ENCODE measurements at regions not wholly inside any gene's neighbourhood (a gene's known extent, or its start where the extent isn't known, plus 50 kb on each side); places are given as distances from the start of the nearest gene placed in this dataset.

DNA sequence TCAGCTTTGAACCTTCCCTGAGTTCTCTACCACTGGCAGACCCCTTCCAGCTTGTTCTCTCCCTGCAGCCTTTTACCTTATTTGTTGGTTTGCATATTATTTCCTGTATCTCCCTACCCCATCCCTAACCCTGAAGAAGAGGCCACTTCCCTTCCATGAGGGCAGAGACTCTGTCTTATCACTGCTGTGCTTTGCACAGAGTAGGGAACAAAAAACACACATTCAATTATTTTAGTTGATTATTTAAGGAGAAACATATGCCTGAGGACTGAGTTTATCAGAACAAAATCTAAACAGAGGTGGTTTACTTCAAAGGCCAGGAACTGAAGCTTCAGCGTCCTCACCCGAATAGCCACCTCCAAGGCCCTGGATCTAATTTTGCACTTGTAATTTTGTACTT, 111.7 kb upstream of the RFLNA start:
- no peak overlapping the region for H3K4me3 ChIP-seq (ENCODE audit: low read depth, low read length)
- no peak for DNase-seq (ENCODE audit: low read depth)
- TF ChIP-seq POLR2A (IDR thresholded peaks at IDR 0.05; ENCODE audit: extremely low read depth, insufficient read length) (no peak), MAX (IDR thresholded peaks at IDR 0.05; ENCODE audit: low read depth, low read length) (no peak), MYC (IDR thresholded peaks at IDR 0.05; ENCODE audit: low read depth, low read length) (no peak)
- TF ChIP-seq, protein P1, sequence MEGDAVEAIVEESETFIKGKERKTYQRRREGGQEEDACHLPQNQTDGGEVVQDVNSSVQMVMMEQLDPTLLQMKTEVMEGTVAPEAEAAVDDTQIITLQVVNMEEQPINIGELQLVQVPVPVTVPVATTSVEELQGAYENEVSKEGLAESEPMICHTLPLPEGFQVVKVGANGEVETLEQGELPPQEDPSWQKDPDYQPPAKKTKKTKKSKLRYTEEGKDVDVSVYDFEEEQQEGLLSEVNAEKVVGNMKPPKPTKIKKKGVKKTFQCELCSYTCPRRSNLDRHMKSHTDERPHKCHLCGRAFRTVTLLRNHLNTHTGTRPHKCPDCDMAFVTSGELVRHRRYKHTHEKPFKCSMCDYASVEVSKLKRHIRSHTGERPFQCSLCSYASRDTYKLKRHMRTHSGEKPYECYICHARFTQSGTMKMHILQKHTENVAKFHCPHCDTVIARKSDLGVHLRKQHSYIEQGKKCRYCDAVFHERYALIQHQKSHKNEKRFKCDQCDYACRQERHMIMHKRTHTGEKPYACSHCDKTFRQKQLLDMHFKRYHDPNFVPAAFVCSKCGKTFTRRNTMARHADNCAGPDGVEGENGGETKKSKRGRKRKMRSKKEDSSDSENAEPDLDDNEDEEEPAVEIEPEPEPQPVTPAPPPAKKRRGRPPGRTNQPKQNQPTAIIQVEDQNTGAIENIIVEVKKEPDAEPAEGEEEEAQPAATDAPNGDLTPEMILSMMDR (IDR thresholded peaks at IDR 0.05; ENCODE audit: low read depth, low read length): no peak

GRCh38 chr12:124184456-124184855, 110.4 kb upstream of the RFLNA start:
- TF ChIP-seq POLR2A (IDR thresholded peaks at IDR 0.05; ENCODE audit: extremely low read depth, insufficient read length) (no peak), MYC (IDR thresholded peaks at IDR 0.05; ENCODE audit: low read depth, low read length) (no peak), MAX (IDR thresholded peaks at IDR 0.05; ENCODE audit: low read depth, low read length) (no peak)
- TF ChIP-seq, protein P1 (IDR thresholded peaks at IDR 0.05; ENCODE audit: low read depth, low read length): no peak
- H3K4me3 ChIP-seq (ENCODE audit: low read depth, low read length): no peak overlapping the region
- DNase-seq (ENCODE audit: low read depth): no peak

- no peak for DNase-seq (ENCODE audit: low read depth)
- H3K4me3 ChIP-seq (ENCODE audit: low read depth, low read length): no peak overlapping the region
- TF ChIP-seq MYC (IDR thresholded peaks at IDR 0.05; ENCODE audit: low read depth, low read length): no peak
- TF ChIP-seq MAX (IDR thresholded peaks at IDR 0.05; ENCODE audit: low read depth, low read length): no peak
- no peak for TF ChIP-seq POLR2A (IDR thresholded peaks at IDR 0.05; ENCODE audit: extremely low read depth, insufficient read length)
- TF ChIP-seq, protein P1 (IDR thresholded peaks at IDR 0.05; ENCODE audit: low read depth, low read length): no peak
Measured at GRCh38 chr12:124185971-124186686, 108.8 kb upstream of the RFLNA start.

GRCh38 chr12:124188084-124188483, 106.8 kb upstream of the RFLNA start:
- TF ChIP-seq MAX (IDR thresholded peaks at IDR 0.05; ENCODE audit: low read depth, low read length): no peak
- no peak for TF ChIP-seq POLR2A (IDR thresholded peaks at IDR 0.05; ENCODE audit: extremely low read depth, insufficient read length)
- TF ChIP-seq, protein P1 (IDR thresholded peaks at IDR 0.05; ENCODE audit: low read depth, low read length): no peak
- no peak for TF ChIP-seq MYC (IDR thresholded peaks at IDR 0.05; ENCODE audit: low read depth, low read length)
- no peak overlapping the region for H3K4me3 ChIP-seq (ENCODE audit: low read depth, low read length)
- DNase-seq (ENCODE audit: low read depth): no peak

- no peak for DNase-seq (ENCODE audit: low read depth)
- TF ChIP-seq, protein P1 (IDR thresholded peaks at IDR 0.05; ENCODE audit: low read depth, low read length): no peak
- TF ChIP-seq POLR2A (IDR thresholded peaks at IDR 0.05; ENCODE audit: extremely low read depth, insufficient read length) (no peak), MYC (IDR thresholded peaks at IDR 0.05; ENCODE audit: low read depth, low read length) (no peak), MAX (IDR thresholded peaks at IDR 0.05; ENCODE audit: low read depth, low read length) (no peak)
- H3K4me3 ChIP-seq (ENCODE audit: low read depth, low read length): no peak overlapping the region
Measured at GRCh38 chr12:124188561-124189405, 106.1 kb upstream of the RFLNA start.
